Mesendoderm (in vitro differentiated cells): ENCODE measurements at regions not wholly inside any gene's neighbourhood (a gene's known extent, or its start where the extent isn't known, plus 50 kb on each side); places are given as distances from the start of the nearest gene placed in this dataset.

Source experiments
- DNase-seq: peaks from one replicate; pipeline ENCODE4 v3.0.0; 2013
- H2AK5ac ChIP-seq: 2 replicates; pipeline ENCODE4 v1.6.1; 2013; ENCODE audit warnings: low read length, inconsistent platforms
- H2BK120ac ChIP-seq: 2 replicates; pipeline ENCODE4 v1.6.1; 2013; ENCODE audit warnings: low read depth, mild to moderate bottlenecking, low read length, moderate library complexity, mixed read lengths
- H2BK15ac ChIP-seq: replicated peaks from 2 replicates; pipeline ENCODE4 v1.6.1; 2013; ENCODE audit warnings: low read depth, mild to moderate bottlenecking, moderate library complexity
- H2BK5ac ChIP-seq: 2 replicates; pipeline ENCODE4 v1.6.1; 2013; ENCODE audit warnings: low read length, inconsistent platforms
- H3K18ac ChIP-seq: 2 replicates; pipeline ENCODE4 v1.6.1; 2013; ENCODE audit warnings: mild to moderate bottlenecking, low read length, mixed read lengths
- H3K23ac ChIP-seq: one replicate; pipeline ENCODE4 v1.6.1; 2013; ENCODE audit warnings: low read length
- H3K27ac ChIP-seq: 2 replicates; pipeline ENCODE4 v1.5.1; 2013; ENCODE audit warnings: low read depth, mild to moderate bottlenecking, inconsistent platforms, low read length, moderate library complexity
- H3K27me3 ChIP-seq: 2 replicates; pipeline ENCODE4 v1.6.1; 2013; ENCODE audit warnings: low read length, control low read depth, mild to moderate bottlenecking, inconsistent platforms; ENCODE audit not compliant: insufficient read depth, poor library complexity
- H3K36me3 ChIP-seq: 2 replicates; pipeline ENCODE4 v1.6.1; 2013; ENCODE audit warnings: low read length, inconsistent platforms; ENCODE audit not compliant: control insufficient read depth, insufficient read depth
- H3K4ac ChIP-seq: one replicate; pipeline ENCODE4 v1.6.1; 2013; ENCODE audit warnings: low read depth, mild to moderate bottlenecking, low read length, moderate library complexity
- H3K4me1 ChIP-seq: 2 replicates; pipeline ENCODE4 v1.6.1; 2013; ENCODE audit warnings: low read depth, low read length, inconsistent platforms; ENCODE audit not compliant: control insufficient read depth
- H3K4me2 ChIP-seq: 2 replicates; pipeline ENCODE4 v1.6.1; 2013; ENCODE audit warnings: low read length
- H3K4me3 ChIP-seq: 2 replicates; pipeline ENCODE4 v1.5.1; 2013; ENCODE audit warnings: mild to moderate bottlenecking, low read length
- H3K56ac ChIP-seq: one replicate; pipeline ENCODE4 v1.6.1; 2013; ENCODE audit warnings: low read length
- H3K79me1 ChIP-seq: 2 replicates; pipeline ENCODE4 v1.6.1; 2013; ENCODE audit warnings: low read length, inconsistent platforms
- H3K79me2 ChIP-seq: 2 replicates; pipeline ENCODE4 v1.6.1; 2013; ENCODE audit warnings: mild to moderate bottlenecking, low read length; ENCODE audit not compliant: control insufficient read depth, insufficient read depth
- H3K9ac ChIP-seq: 2 replicates; pipeline ENCODE4 v1.6.1; 2013; ENCODE audit warnings: low read length, inconsistent platforms
- H4K5ac ChIP-seq: one replicate; pipeline ENCODE4 v1.6.1; 2013; ENCODE audit warnings: low read length
- H4K8ac ChIP-seq: one replicate; pipeline ENCODE4 v1.6.1; 2013; ENCODE audit warnings: low read depth, mild to moderate bottlenecking, control low read depth, low read length, moderate library complexity
- WGBS: extraction: QIAGEN DNeasy Blood & Tissue Kit; methylation state at CpG from one replicate; pipeline ENCODE4 v1.1.7; 2013; ENCODE audit warnings: low lambda C conversion rate, missing lambda C conversion rate; ENCODE audit not compliant: insufficient coverage; ENCODE audit errors: extremely low coverage; 5-methylcytosine and 5-hydroxymethylcytosine counted together

DNA sequence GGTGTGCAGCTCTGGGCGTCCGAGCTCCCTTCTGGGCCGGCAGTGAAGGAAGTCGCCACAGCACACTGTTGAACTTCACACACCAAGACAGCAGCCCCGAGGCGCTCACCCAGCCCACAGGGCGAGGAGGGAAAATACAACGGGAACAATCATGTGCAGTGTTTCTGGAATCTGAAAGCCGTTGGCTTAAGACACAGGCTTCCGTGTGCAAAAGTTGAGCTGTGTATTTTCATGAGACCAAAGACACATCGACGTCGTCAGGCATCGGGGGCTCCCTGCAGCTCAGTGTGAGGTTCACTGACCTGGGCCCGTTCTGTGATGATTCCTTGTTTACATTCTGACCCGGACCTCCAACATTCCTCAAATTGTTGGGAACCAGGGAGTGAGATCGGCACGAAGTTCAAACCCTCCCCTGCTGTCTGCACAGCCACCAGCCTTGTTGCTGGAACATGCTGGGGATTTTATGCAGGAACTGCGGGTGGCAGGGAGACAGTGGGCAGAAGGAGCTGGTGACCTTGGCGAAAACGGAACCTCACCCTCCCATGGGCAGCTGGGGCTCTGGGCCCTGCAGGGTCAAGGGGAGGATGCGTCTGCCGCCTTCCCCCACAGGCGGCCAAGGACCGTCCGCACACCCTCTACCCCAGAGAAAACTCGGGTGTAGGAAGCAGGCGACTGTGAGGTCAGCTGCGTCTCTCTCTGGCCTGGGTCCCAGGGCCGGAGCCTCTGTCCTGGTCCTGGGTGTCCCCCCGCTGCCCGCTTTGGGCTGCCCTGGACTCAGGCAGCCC lies 72.2 kb downstream of the METRNL start:
- Histone ChIP-seq H4K5ac (no peak overlapping the region), H4K8ac (no peak overlapping the region), H3K27ac (no peak overlapping the region), H2AK5ac (no peak overlapping the region), H3K79me2 (no peaks in the 10 kb centered on the region), H3K4me2 (no peak overlapping the region), H3K56ac (no peak overlapping the region), H3K27me3 (no peaks in the 10 kb centered on the region), H3K23ac (no peak overlapping the region), H3K4me1 (no peaks in the 10 kb centered on the region), H3K9ac (no peak overlapping the region), H3K4me3 (no peak overlapping the region), H3K4ac (no peak overlapping the region), H3K36me3 (no peaks in the 10 kb centered on the region), H2BK120ac (no peak overlapping the region), H2BK5ac (no peak overlapping the region), H3K79me1 (no peaks in the 10 kb centered on the region), H2BK15ac (no peak overlapping the region), H3K18ac (no peak overlapping the region)
- no CpG with 5 or more reads among the region's 32 CpGs for WGBS
- peak; percentile 57 for DNase-seq

DNA sequence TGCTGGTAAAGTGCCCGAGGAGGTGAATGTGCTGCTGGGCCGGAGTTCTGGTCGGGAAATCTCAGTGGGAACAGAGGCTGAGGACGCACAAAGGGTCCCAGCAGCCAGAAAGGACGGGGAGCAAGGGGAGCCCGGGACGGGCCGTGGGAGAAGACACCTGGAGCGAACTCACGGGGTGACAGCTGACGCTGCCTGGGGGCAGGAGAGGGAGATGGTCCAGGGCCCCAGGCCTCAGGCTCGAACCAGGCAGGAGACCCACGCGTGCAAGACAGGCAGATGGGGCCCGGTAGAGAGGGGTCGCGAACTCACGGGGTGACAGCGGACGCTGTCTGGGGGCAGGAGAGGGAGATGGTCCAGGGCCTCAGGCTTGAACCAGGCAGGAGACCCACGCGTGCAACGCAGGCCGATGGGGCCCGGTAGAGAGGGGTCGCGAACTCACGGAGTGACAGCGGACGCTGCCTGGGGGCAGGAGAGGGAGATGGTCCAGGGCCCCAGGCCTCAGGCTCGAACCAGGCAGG lies 72.9 kb downstream of the METRNL start:
- no CpG with 5 or more reads among the region's 31 CpGs for WGBS
- Histone ChIP-seq H3K79me2 (no peaks in the 10 kb centered on the region), H3K27ac (no peak overlapping the region), H3K56ac (no peak overlapping the region), H3K4me2 (no peak overlapping the region), H3K4me1 (no peaks in the 10 kb centered on the region), H2BK5ac (no peak overlapping the region), H3K4ac (no peak overlapping the region), H3K23ac (no peak overlapping the region), H3K27me3 (no peaks in the 10 kb centered on the region), H3K18ac (no peak overlapping the region), H4K8ac (no peak overlapping the region), H2BK120ac (no peak overlapping the region), H3K4me3 (no peak overlapping the region), H2AK5ac (no peak overlapping the region), H4K5ac (no peak overlapping the region), H2BK15ac (no peak overlapping the region), H3K9ac (no peak overlapping the region), H3K36me3 (no peaks in the 10 kb centered on the region), H3K79me1 (no peaks in the 10 kb centered on the region)
- no peak for DNase-seq

DNA sequence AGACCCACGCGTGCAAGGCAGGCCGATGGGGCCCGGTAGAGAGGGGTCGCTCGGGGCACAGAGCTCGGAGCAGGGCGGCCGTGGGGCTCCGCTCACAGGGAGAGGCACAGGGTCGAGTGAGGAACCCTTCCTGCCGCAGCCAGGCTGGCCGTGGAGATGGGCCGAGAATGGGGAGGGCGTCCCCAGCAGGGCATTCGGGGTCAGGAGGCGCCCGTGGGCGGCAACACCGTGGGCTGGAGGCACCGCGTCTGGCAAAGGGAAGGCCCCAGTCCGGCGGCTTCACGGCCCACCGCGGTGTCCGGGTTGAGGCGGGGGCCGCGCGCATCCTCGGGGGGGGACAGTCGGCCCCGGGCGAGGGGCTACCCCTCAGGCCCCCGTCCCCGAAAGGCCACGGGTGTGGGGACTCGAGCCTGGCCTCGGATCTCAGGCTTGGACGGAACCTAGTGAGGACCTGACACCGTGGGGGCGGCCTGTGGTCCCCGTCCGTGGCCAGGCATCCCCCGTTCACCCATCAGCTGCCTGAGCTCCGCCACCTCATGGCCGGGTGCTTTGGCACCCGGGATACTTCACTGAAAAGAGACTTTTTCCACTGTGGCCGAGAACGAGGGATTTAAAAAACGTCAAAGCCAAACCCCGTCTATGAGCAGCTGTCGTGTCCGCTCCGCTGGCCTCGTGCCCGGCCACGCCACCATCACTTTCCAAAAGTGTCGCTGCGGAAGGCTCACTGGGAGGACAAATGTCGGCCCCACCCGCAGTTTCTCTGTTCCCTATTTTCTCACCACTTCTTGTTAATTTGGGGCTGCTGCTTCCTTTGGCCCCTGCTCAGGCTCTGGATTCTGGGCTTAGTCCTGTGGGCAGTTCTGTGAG lies 73.6 kb downstream of the METRNL start:
- Histone ChIP-seq H3K18ac (no peak overlapping the region), H3K4ac (no peak overlapping the region), H3K56ac (no peak overlapping the region), H3K36me3 (no peaks in the 10 kb centered on the region), H3K4me2 (no peak overlapping the region), H3K23ac (no peak overlapping the region), H3K79me2 (no peaks in the 10 kb centered on the region), H3K27ac (no peak overlapping the region), H4K8ac (no peak overlapping the region), H4K5ac (no peak overlapping the region), H3K27me3 (no peaks in the 10 kb centered on the region), H2BK15ac (no peak overlapping the region), H2BK5ac (no peak overlapping the region), H2BK120ac (no peak overlapping the region), H3K4me3 (no peak overlapping the region), H3K9ac (no peak overlapping the region), H2AK5ac (no peak overlapping the region), H3K4me1 (no peaks in the 10 kb centered on the region), H3K79me1 (no peaks in the 10 kb centered on the region)
- no CpG with 5 or more reads among the region's 64 CpGs for WGBS
- no peak for DNase-seq

DNA sequence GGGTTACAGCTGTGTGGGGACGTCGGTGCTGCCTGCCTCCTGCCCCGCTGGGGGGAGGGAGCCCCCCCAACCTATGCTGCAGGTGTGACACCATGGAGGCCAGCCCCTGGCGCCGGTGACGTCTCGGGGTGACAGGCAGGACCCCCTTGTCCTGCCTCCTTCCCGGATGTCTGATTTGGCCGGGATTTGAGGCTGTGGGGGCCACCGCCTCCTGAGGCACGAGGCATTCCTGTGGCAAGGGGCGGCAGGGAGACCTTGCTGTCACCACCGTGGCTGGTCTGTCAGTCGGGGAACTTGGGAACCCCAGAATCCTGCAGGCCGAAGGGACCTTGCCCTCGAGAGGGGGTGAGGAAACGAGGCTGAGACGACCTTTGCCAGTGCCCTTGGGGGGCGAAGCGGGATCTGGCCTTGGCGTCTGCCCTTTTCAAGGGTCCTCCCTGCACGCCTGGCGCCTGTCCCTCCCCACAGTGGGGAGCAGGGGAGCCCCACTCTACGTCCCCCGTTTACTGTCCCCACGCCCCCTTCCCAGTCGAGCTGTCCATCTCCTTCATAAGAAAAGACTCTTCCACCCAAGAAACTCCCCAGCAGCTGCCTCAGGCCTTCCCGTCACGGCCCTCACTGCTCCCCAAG lies 74.4 kb downstream of the METRNL start:
- H3K4me2 ChIP-seq, result no peak overlapping the region
- no peak overlapping the region for H2BK120ac ChIP-seq
- H3K4ac ChIP-seq, result no peak overlapping the region
- H3K27me3 ChIP-seq, result no peaks in the 10 kb centered on the region
- H3K27ac ChIP-seq, result no peak overlapping the region
- H3K23ac ChIP-seq, result no peak overlapping the region
- no peaks in the 10 kb centered on the region for H3K36me3 ChIP-seq
- H3K79me2 ChIP-seq, result no peaks in the 10 kb centered on the region
- H3K56ac ChIP-seq, result no peak overlapping the region
- no peak overlapping the region for H3K18ac ChIP-seq
- no peak overlapping the region for H3K9ac ChIP-seq
- no peaks in the 10 kb centered on the region for H3K4me1 ChIP-seq
- H2BK15ac ChIP-seq, result no peak overlapping the region
- H3K4me3 ChIP-seq, result no peak overlapping the region
- no peaks in the 10 kb centered on the region for H3K79me1 ChIP-seq
- no peak for DNase-seq
- no peak overlapping the region for H4K8ac ChIP-seq
- H2BK5ac ChIP-seq, result no peak overlapping the region
- no peak overlapping the region for H4K5ac ChIP-seq
- H2AK5ac ChIP-seq, result no peak overlapping the region
- WGBS, result no CpG with 5 or more reads among the region's 29 CpGs

DNA sequence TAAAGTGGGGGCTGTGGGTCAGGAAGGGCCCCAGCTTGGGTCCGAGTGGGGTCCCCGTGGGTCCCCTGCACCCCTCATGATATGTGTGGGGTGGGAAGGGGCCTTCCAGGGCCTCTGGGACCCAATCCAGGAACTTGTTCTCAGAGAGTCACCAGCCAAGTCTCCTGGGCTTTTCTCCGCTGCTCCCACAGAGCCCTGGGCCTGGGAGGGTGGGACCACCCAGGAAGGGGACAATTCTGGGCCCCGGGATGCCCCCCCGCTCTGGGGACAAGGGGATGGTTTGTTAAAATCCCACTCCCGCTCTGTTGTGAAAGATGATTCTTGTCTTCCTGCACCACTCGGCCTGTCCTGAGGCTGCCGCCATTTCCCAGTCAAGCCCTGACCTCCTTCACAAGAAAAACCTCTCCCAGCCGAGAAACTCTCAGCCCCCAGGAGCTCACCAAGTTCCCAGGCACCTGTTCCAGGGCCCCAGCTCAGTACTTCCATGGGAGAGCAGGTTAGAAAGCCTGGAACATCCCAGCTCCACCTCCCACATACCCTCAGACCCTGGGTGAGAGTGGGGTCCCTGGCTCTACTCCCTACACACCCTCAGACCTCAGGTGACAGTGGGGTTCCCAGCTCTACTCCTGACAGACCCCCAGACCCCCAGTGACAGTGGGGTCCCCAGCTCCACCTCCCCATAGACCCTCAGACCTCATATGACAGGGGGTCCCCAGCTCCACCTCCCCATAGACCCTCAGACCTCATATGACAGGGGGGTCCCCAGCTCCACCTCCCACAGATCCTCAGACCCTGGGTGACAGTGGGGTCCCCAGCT lies 75.1 kb downstream of the METRNL start:
- H3K56ac ChIP-seq, result no peak overlapping the region
- no CpG with 5 or more reads among the region's 9 CpGs for WGBS
- no peak overlapping the region for H4K5ac ChIP-seq
- DNase-seq, result no peak
- H3K4me2 ChIP-seq, result no peak overlapping the region
- H2BK15ac ChIP-seq, result no peak overlapping the region
- H3K27me3 ChIP-seq, result no peaks in the 10 kb centered on the region
- H3K4me3 ChIP-seq, result no peak overlapping the region
- H2AK5ac ChIP-seq, result no peak overlapping the region
- no peaks in the 10 kb centered on the region for H3K79me1 ChIP-seq
- no peak overlapping the region for H3K18ac ChIP-seq
- H2BK120ac ChIP-seq, result no peak overlapping the region
- H3K4me1 ChIP-seq, result no peaks in the 10 kb centered on the region
- no peak overlapping the region for H4K8ac ChIP-seq
- H3K36me3 ChIP-seq, result no peaks in the 10 kb centered on the region
- no peak overlapping the region for H3K9ac ChIP-seq
- H3K23ac ChIP-seq, result no peak overlapping the region
- no peak overlapping the region for H2BK5ac ChIP-seq
- no peak overlapping the region for H3K4ac ChIP-seq
- H3K79me2 ChIP-seq, result no peaks in the 10 kb centered on the region
- H3K27ac ChIP-seq, result no peak overlapping the region
